Activated T-helper 2 cell treated with anti-CD3 and anti-CD28 coated beads, Interferon-gamma antibody, Interleukin-2, Interleukin-4, amounts not matched to agents 10 μg/mL and 5 μg/mL and 100 μg/mL, durations not matched to agents 14 hours and 24 hours and 36 hours (primary cell): ENCODE measurements at regions not wholly inside any gene's neighbourhood (a gene's known extent, or its start where the extent isn't known, plus 50 kb on each side); places are given as distances from the start of the nearest gene placed in this dataset.
"Not testable (repeated sequence)": the region's sequence is repeated elsewhere in the genome, so short reads cannot be mapped to it uniquely, and the experiment has no call there.

ENCODE experiments used
- DNase-seq: peaks from one replicate; pipeline ENCODE4 v3.0.0; 2021; ENCODE audit warnings: low spot score
- H3K27ac Mint-ChIP-seq: one replicate; pipeline ENCODE4 v1.8.0; 2021; ENCODE audit warnings: mixed read lengths
- H3K27me3 Mint-ChIP-seq: one replicate; pipeline ENCODE4 v1.8.0; 2021; ENCODE audit warnings: low read depth, mixed read lengths
- H3K36me3 Mint-ChIP-seq: one replicate; pipeline ENCODE4 v1.8.0; 2021; ENCODE audit warnings: low read depth, mixed read lengths
- H3K4me1 Mint-ChIP-seq: one replicate; pipeline ENCODE4 v1.8.0; 2021; ENCODE audit warnings: low read depth, mixed read lengths
- H3K4me3 Mint-ChIP-seq: one replicate; pipeline ENCODE4 v1.8.0; 2021; ENCODE audit warnings: low read depth, mild to moderate bottlenecking, moderate library complexity, mixed read lengths
- H3K9me3 Mint-ChIP-seq: one replicate; pipeline ENCODE4 v1.8.0; 2021; ENCODE audit warnings: mixed read lengths
- intact Hi-C: fragments of 100-400 bp; cut with micrococcal nuclease; formaldehyde crosslinking; loops from one replicate; pipeline ENCODE4 v1.15.1; 2023

- no peak for DNase-seq
- H3K4me1 Mint-ChIP-seq: no peaks in the 10 kb centered on the region
- no peak overlapping the region for H3K4me3 Mint-ChIP-seq
- H3K27me3 Mint-ChIP-seq: peaks cover 5% of the 10 kb centered on the region
- peaks cover 8% of the 10 kb centered on the region for H3K9me3 Mint-ChIP-seq
- intact Hi-C loops: no loop called here
- H3K27ac Mint-ChIP-seq: no peak overlapping the region
- no peaks in the 10 kb centered on the region for H3K36me3 Mint-ChIP-seq
Measured at GRCh38 chr3:193922034-193922774, 213.7 kb upstream of the HES1 start.

DNA sequence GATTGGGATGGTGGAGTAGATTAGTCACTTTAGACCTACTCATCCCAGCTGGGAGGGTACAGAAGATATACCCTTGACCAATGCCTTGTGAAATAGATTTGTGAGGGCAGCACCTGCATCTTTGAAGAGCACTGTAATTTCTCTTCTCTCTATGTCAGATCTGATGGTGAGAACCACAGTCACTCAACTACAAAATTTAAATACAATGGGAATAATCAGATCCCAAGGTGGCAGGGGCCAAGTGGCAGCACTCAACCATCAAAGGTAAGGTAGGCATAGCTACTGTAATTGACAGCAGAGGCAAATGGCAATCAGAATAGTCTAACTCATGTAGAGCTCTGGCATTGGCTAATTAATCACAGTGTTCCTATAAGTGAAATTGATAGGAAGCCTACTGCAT lies 212.0 kb upstream of the HES1 start:
- H3K36me3 Mint-ChIP-seq, H3K27ac Mint-ChIP-seq, H3K9me3 Mint-ChIP-seq: not testable (repeated sequence)

GRCh38 chr3:193926071-193926470 lies 209.9 kb upstream of the HES1 start:
- H3K27ac Mint-ChIP-seq, H3K27me3 Mint-ChIP-seq, DNase-seq, H3K4me3 Mint-ChIP-seq, intact Hi-C loops, H3K9me3 Mint-ChIP-seq, H3K36me3 Mint-ChIP-seq, H3K4me1 Mint-ChIP-seq: not testable (repeated sequence)

More for the DNA sequence above, 212.0 kb upstream of the HES1 start:
- H3K4me1 Mint-ChIP-seq, intact Hi-C loops, H3K4me3 Mint-ChIP-seq, DNase-seq, H3K27me3 Mint-ChIP-seq: not testable (repeated sequence)

DNA sequence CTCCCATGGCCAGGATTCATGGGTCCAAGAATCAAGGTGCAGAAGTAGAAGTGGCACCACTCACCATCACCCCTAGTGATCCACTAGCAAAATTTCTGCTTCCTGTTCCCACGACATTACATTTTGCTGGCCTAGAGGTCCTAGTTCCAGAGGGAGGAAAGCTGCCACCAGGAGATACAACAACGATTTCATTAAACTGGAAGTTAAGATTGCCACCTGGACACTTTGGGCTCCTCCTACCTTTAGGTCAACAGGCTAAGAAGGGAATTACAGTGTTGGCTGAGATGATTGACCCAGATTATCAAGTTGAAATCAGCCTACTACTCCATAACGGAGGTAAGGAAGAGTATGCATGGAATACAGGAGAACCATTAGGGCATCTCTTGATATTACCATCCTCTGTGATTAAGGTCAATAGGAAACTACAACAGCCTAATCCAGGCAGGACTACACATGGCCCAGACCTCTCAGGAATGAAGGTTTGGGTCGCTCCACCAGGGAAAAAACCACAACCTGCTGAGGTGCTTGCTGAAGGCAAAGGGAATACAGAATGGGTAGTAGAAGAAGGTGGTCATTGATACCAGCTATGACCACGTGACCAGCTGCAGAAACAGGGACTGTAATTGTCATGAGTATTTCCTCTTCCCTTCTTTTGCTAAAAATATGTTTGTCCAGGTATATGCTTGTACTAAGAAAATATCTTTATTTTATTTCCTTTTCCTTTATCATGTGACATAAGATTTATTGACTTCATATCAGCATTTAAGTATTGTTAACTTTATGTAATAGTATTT lies 208.3 kb upstream of the HES1 start:
- H3K9me3 Mint-ChIP-seq, H3K27ac Mint-ChIP-seq, H3K27me3 Mint-ChIP-seq, H3K4me1 Mint-ChIP-seq, H3K4me3 Mint-ChIP-seq, DNase-seq, intact Hi-C loops, H3K36me3 Mint-ChIP-seq: not testable (repeated sequence)

- intact Hi-C loops: no loop called here
- Mint-ChIP-seq H3K27me3 (peaks cover 9% of the 10 kb centered on the region), H3K36me3 (no peaks in the 10 kb centered on the region), H3K9me3 (peaks cover 5% of the 10 kb centered on the region), H3K4me3 (no peak overlapping the region), H3K27ac (no peak overlapping the region), H3K4me1 (peaks cover 2% of the 10 kb centered on the region)
- no peak for DNase-seq
Measured at GRCh38 chr3:193928354-193929209, 207.4 kb upstream of the HES1 start.

DNA sequence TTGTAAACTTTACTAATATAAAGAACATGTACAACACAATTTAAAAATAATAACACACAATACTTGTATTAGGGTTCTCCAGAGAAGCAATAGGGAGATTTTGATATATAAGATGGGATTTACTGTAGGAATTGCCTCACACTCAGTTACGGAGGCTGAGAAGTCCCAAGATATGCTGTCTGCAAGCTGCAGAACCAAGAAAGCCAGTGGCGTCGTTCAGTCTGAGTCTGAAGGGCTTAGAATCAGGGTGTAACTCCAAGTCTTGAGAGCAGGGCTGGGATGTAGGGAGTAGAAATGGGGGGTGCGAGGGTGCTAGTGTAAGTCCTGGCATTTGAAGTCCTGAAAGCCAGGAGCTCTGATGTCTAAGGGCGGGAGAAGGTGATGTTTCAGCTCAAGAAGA lies 206.6 kb upstream of the HES1 start:
- Mint-ChIP-seq H3K27ac (no peak overlapping the region), H3K4me1 (peaks cover 2% of the 10 kb centered on the region), H3K36me3 (no peaks in the 10 kb centered on the region), H3K4me3 (no peak overlapping the region), H3K27me3 (peaks cover 12% of the 10 kb centered on the region), H3K9me3 (no peaks in the 10 kb centered on the region)
- no peak for DNase-seq
- intact Hi-C loops: no loop called here

DNA sequence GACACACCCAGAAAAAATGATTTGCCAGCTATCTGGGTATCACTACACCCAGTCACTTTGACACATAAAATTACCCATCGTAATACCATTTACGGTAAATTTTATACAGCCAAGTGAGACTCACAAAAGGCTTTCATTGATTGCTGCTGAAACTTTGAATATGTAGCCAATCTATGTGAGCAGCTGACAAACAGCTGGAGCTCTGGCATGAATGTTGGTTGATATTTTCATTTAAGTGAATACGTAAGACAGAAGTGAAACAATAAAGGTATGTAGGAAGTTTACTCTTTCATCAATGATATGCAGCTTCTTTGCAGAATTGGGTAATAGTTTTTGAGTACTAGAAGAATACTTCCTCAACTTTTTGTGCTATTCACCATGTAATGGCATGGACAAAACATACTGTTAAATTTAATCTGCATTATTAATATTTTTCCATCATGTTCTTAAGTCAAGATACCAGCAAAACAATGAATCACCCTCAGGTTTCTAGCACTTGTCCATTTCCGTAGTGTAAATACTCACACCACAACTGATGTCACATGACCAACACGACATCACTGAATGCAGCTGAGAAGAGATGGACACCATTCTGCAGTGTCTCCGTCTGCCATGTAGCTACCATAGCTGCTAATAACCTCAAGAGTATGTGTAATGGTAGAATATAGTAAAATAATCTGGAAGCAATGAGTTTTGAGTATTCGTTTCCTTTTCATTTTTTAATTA lies 205.9 kb upstream of the HES1 start:
- no peaks in the 10 kb centered on the region for H3K9me3 Mint-ChIP-seq
- H3K36me3 Mint-ChIP-seq: no peaks in the 10 kb centered on the region
- no peak overlapping the region for H3K27ac Mint-ChIP-seq
- intact Hi-C loops: no loop called here
- peaks cover 18% of the 10 kb centered on the region for H3K27me3 Mint-ChIP-seq
- no peak for DNase-seq
- peaks cover 2% of the 10 kb centered on the region for H3K4me1 Mint-ChIP-seq
- H3K4me3 Mint-ChIP-seq: no peak overlapping the region

DNA sequence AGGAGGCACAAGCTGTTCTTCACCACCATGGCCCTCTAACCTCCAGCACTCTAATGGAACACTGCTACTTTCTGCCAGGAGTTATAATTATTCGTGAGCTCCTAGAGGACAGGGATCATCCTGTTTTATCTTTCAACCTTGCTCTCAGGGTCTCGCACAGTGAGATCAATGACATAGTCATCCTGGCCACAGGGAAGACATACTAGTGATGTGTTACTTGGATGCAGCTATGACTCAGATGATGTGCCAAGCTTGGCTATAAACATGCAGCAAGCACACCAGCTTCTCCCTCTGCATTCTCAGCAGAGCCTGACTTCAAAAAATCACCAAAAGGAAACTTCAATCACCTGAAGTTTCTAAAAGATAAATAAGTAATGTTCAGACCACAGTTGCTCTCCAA lies 203.8 kb upstream of the HES1 start:
- peaks cover 24% of the 10 kb centered on the region for H3K27me3 Mint-ChIP-seq
- no peak for DNase-seq
- no peaks in the 10 kb centered on the region for H3K36me3 Mint-ChIP-seq
- intact Hi-C loops: no loop called here
- H3K27ac Mint-ChIP-seq: no peak overlapping the region
- peaks cover 2% of the 10 kb centered on the region for H3K4me1 Mint-ChIP-seq
- H3K9me3 Mint-ChIP-seq: no peaks in the 10 kb centered on the region
- no peak overlapping the region for H3K4me3 Mint-ChIP-seq

- Mint-ChIP-seq H3K4me1 (peaks cover 2% of the 10 kb centered on the region), H3K36me3 (no peaks in the 10 kb centered on the region), H3K27me3 (peaks cover 25% of the 10 kb centered on the region), H3K9me3 (no peaks in the 10 kb centered on the region), H3K27ac (no peak overlapping the region), H3K4me3 (no peak overlapping the region)
- intact Hi-C loops: no loop called here
- no peak for DNase-seq
Measured at GRCh38 chr3:193932576-193932975, 203.4 kb upstream of the HES1 start.

GRCh38 chr3:193933451-193933850 lies 202.5 kb upstream of the HES1 start:
- Mint-ChIP-seq H3K9me3 (no peaks in the 10 kb centered on the region), H3K36me3 (no peaks in the 10 kb centered on the region), H3K27me3 (peaks cover 30% of the 10 kb centered on the region), H3K27ac (no peak overlapping the region), H3K4me3 (no peak overlapping the region), H3K4me1 (peaks cover 2% of the 10 kb centered on the region)
- intact Hi-C loops: no loop called here
- DNase-seq: no peak

DNA sequence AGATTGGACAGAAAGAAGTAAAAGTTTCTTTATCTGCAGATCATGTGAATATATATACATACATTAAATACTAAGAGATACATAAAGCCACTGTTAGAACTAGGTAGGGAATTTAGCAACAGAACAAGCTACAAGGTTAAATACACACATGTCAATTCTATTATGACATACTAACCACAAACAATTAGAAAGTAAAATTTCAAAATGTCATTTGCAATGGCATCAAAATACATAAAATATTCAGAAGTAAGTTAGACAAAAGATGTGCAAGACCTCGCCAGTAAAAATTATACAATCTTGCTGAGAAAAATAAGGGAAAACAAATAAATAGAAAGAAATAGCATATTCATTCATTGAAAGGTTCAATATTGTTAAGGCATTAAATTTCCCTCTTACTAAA lies 200.0 kb upstream of the HES1 start:
- intact Hi-C loops: no loop called here
- DNase-seq: no peak
- no peak overlapping the region for H3K4me3 Mint-ChIP-seq
- H3K27me3 Mint-ChIP-seq: peaks cover 32% of the 10 kb centered on the region
- H3K4me1 Mint-ChIP-seq: no peaks in the 10 kb centered on the region
- no peaks in the 10 kb centered on the region for H3K36me3 Mint-ChIP-seq
- H3K9me3 Mint-ChIP-seq: no peaks in the 10 kb centered on the region
- no peak overlapping the region for H3K27ac Mint-ChIP-seq

DNA sequence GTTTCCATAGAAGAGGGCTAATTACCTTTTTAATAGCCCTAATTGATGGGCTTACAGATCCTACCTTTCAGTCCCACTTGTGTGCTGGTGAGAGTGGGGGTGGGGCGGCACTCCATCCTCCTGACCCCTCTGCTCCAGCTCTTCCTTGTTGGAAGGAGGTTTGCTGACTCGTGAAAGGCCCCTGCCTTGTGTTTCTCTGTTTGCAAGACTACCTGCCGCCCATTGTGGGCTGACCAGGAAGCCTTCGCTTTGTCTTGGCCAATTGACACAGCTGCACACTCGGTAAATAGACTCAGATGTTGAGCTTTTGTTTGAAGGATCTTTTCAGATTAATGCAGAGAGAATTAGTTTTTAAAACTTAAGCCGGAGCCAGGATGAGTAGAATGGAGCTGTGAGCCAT lies 197.3 kb upstream of the HES1 start:
- Mint-ChIP-seq H3K27ac (no peak overlapping the region), H3K9me3 (no peaks in the 10 kb centered on the region), H3K4me1 (no peaks in the 10 kb centered on the region), H3K4me3 (no peak overlapping the region), H3K27me3 (peaks cover 28% of the 10 kb centered on the region), H3K36me3 (no peaks in the 10 kb centered on the region)
- intact Hi-C loops: no loop called here
- DNase-seq: no peak
